K562 (cell line): ENCODE measurements at regions not wholly inside any gene's neighbourhood (a gene's known extent, or its start where the extent isn't known, plus 50 kb on each side); places are given as distances from the start of the nearest gene placed in this dataset.

Source experiments
- ATAC-seq: fragments of 200-7000 bp; cut with Tn5 transposase; 3 replicates; pipeline ENCODE4 v1.9.1; 2020; ENCODE audit warnings: moderate library complexity
- BruUV-seq: library from RNA; stranded (reverse); fragments of 400-500 nt; replicated peaks from 2 replicates; lab custom pipeline; 2021; lab: Mats Ljungman, UMichigan
- CTCF ChIA-PET: fragments of 300-600 bp; formaldehyde crosslinking; extraction: SDS; loops from one replicate; lab custom pipeline; 2021; ENCODE audit warnings: low intra/inter-chr PET ratio; lab: Yijun Ruan, JAX
- POLR2A ChIA-PET: fragments of 300-600, 350-650 bp; sonication (Branson Sonifier 250); formaldehyde crosslinking; extraction: SDS; loops from one replicate; lab custom pipeline; 2021; ENCODE audit warnings: antibody characterized with exemption, inconsistent platforms; lab: Yijun Ruan, JAX
- DNase-seq, 4 experiments: peaks; one replicate each; pipeline versions ENCODE4 v3.0.0 to v3.0.0-alpha.2; 2011 to 2018; ENCODE audit warnings: low spot score in 3 of 4, mixed read lengths in 3 of 4; ENCODE audit errors: extremely low read depth in 1 of 4
- FAIRE-seq: peaks from 2 replicates; lab custom pipeline; 2011; peaks lifted over from hg19 to GRCh38; lab: Jason Lieb, UNC
- H2AFZ ChIP-seq: 2 replicates; pipeline ENCODE4 v1.6.0; 2011; ENCODE audit warnings: low read depth, low read length, control low read depth, inconsistent platforms
- H3K27ac ChIP-seq: fragments of 200-600 bp; 3 replicates; pipeline ENCODE4 v1.8.0; 2011; ENCODE audit warnings: low read depth, mild to moderate bottlenecking, control low read depth, inconsistent platforms, low read length, moderate library complexity, mixed read lengths; ENCODE audit errors: extremely low read depth
- H3K27me3 ChIP-seq, 2 experiments: fragments of 300-600 bp in 1 of 2; 2 replicates in 1 of 2; 3 replicates in 1 of 2; pipeline versions ENCODE4 v1.6.0 to v1.8.0; 2011; ENCODE audit warnings: inconsistent platforms in 2 of 2, low read length in 2 of 2, mild to moderate bottlenecking in 1 of 2, mixed read lengths in 1 of 2, moderate library complexity in 1 of 2; ENCODE audit not compliant: control insufficient read depth in 2 of 2, insufficient read depth in 2 of 2
- H3K36me3 ChIP-seq: fragments of 300-600 bp; 3 replicates; pipeline ENCODE4 v1.8.0; 2011; ENCODE audit warnings: mild to moderate bottlenecking, low read length, inconsistent platforms; ENCODE audit not compliant: control insufficient read depth, insufficient read depth
- H3K4me1 ChIP-seq, 2 experiments: fragments of 200-600 bp in 1 of 2; replicated peaks in 1 of 2; 2 replicates in 1 of 2; 3 replicates in 1 of 2; pipeline versions ENCODE4 v1.5.1 to v1.8.0; 2011; ENCODE audit warnings: inconsistent platforms in 2 of 2, low read length in 2 of 2, mild to moderate bottlenecking in 1 of 2, mixed read lengths in 1 of 2, moderate library complexity in 1 of 2; ENCODE audit not compliant: control insufficient read depth in 2 of 2, insufficient read depth in 2 of 2
- H3K4me2 ChIP-seq: 2 replicates; pipeline ENCODE4 v1.6.1; 2011; ENCODE audit warnings: low read length, control low read depth, inconsistent platforms, mixed read lengths; ENCODE audit not compliant: insufficient read depth
- H3K4me3 ChIP-seq: fragments of 200-600 bp; sonication (generic), shearing (Covaris generic); 2 replicates; pipeline ENCODE4 v1.5.1; 2016; ENCODE audit warnings: control low read depth, inconsistent platforms
- H3K79me2 ChIP-seq: fragments of 200-600 bp; 3 replicates; pipeline ENCODE4 v1.8.0; 2011; ENCODE audit warnings: low read length, inconsistent platforms; ENCODE audit not compliant: control insufficient read depth, insufficient read depth
- H3K9ac ChIP-seq, 2 experiments: 2 replicates each; pipeline versions ENCODE4 v1.6.0 to v1.6.1; 2011; ENCODE audit warnings: low read depth in 2 of 2, low read length in 2 of 2, control low read depth in 1 of 2, inconsistent platforms in 1 of 2, mild to moderate bottlenecking in 1 of 2, mixed read lengths in 1 of 2; ENCODE audit not compliant: insufficient read depth in 1 of 2
- H3K9me1 ChIP-seq: one replicate; pipeline ENCODE4 v1.6.0; 2011; ENCODE audit warnings: inconsistent platforms, mild to moderate bottlenecking, low read length, moderate library complexity; ENCODE audit not compliant: control insufficient read depth, insufficient read depth
- H3K9me3 ChIP-seq: replicated peaks from 2 replicates; pipeline ENCODE4 v1.5.1; 2011; ENCODE audit warnings: low read depth, low read length, inconsistent platforms; ENCODE audit not compliant: control insufficient read depth, insufficient read depth
- H4K20me1 ChIP-seq: replicated peaks from 2 replicates; pipeline ENCODE4 v1.6.1; 2011; ENCODE audit warnings: low read length, inconsistent platforms, mixed read lengths; ENCODE audit not compliant: control insufficient read depth, insufficient read depth
- CHD1 ChIP-seq: fragments of 200-600 bp; sonication (generic); IDR thresholded peaks from one replicate; pipeline ENCODE4 v1.6.1; 2012; ENCODE audit warnings: mild to moderate bottlenecking, moderate library complexity, low read length, inconsistent platforms
- EGR1 ChIP-seq: fragments of 450-650 bp; conservative IDR thresholded peaks from 2 replicates; pipeline ENCODE4 v1.6.1; 2017; ENCODE audit warnings: mild to moderate bottlenecking
- IFI16 ChIP-seq: fragments of 250-450 bp; sonication (Bioruptor Pico); IDR thresholded peaks from 2 replicates; pipeline ENCODE4 v2.1.2; 2022; ENCODE audit warnings: mild to moderate bottlenecking, inconsistent platforms
- ILK ChIP-seq: fragments of 450-650 bp; IDR thresholded peaks from 2 replicates; pipeline ENCODE4 v1.6.1; 2016; ENCODE audit warnings: missing genetic modification characterization, low read depth, mild to moderate bottlenecking, missing compliant biosample characterization, moderate library complexity, borderline replicate concordance
- JUNB ChIP-seq: fragments of 450-650 bp; formaldehyde crosslinking; conservative IDR thresholded peaks from 2 replicates; pipeline ENCODE4 v1.4.0; 2020; ENCODE audit warnings: mild to moderate bottlenecking
- RAD21 ChIP-seq, 2 experiments: fragments of 250-450 bp in 1 of 2; fragments of 450-650 bp in 1 of 2; sonication (Bioruptor Pico) in 1 of 2; formaldehyde crosslinking in 1 of 2; IDR thresholded peaks in 1 of 2; conservative IDR thresholded peaks in 1 of 2; 2 replicates each; pipeline versions ENCODE4 v1.4.0 to v1.8.0; 2020 to 2022; ENCODE audit warnings: mild to moderate bottlenecking in 2 of 2, moderate library complexity in 1 of 2
- SMARCA5 ChIP-seq: fragments of 450-650 bp; IDR thresholded peaks from 2 replicates; pipeline ENCODE4 v1.6.1; 2016
- SMARCB1 ChIP-seq: IDR thresholded peaks from 2 replicates; pipeline ENCODE4 v1.6.1; 2011; ENCODE audit warnings: improper control_type of control experiment, low read depth; ENCODE audit not compliant: insufficient read length
- TRIM24 ChIP-seq, 2 experiments: fragments of 450-650 bp; IDR thresholded peaks; 2 replicates each; pipeline ENCODE4 v1.6.1; 2016
- TSC22D4 ChIP-seq: fragments of 450-650 bp; IDR thresholded peaks from 2 replicates; pipeline ENCODE4 v1.6.1; 2016; ENCODE audit warnings: missing genetic modification characterization, missing biosample characterization, control low read depth
- XRCC5 ChIP-seq: fragments of 200-400 bp; formaldehyde crosslinking; IDR thresholded peaks from 2 replicates; pipeline ENCODE4 v1.6.1; 2017; ENCODE audit warnings: low read depth, mild to moderate bottlenecking, low read length
- ZNF77 ChIP-seq: fragments of 250-450 bp; sonication (Bioruptor Pico); IDR thresholded peaks from 2 replicates; pipeline ENCODE4 v1.5.0; 2020
- WGBS: fragments of 100-300 bp; shearing (Covaris generic); methylation state at CpG from one replicate; pipeline ENCODE4 v1.1.6; 2016; ENCODE audit warnings: low coverage, mixed read lengths; ENCODE audit not compliant: insufficient coverage; ENCODE audit errors: missing lambda C conversion rate; 5-methylcytosine and 5-hydroxymethylcytosine counted together
- in situ Hi-C: fragments of 300-500 bp; cut with MboI; formaldehyde crosslinking; loops from 4 replicates; pipeline ENCODE4 v1.15.0; 2018; ENCODE audit warnings: inconsistent platforms, mixed read lengths
- intact Hi-C: fragments of 100-400 bp; cut with micrococcal nuclease; formaldehyde crosslinking; loops from 2 replicates; pipeline ENCODE4 v1.14.2; 2022
- TF ChIP-seq, protein P1 (sequence below): fragments of 250-450 bp; sonication (Bioruptor Pico); IDR thresholded peaks from 2 replicates; pipeline ENCODE4 v1.4.0; 2020
- TF ChIP-seq, protein P2 (sequence below): fragments of 250-450 bp; sonication (Bioruptor Pico); IDR thresholded peaks from 2 replicates; pipeline ENCODE4 v1.8.0; 2022; ENCODE audit warnings: inconsistent platforms
- TF ChIP-seq, protein P3 (sequence below), 3 experiments: fragments of 200-800 bp in 1 of 3; sonication (Bioruptor generic) in 1 of 3; sonication (generic) in 1 of 3; formaldehyde crosslinking in 1 of 3; IDR thresholded peaks; 2 replicates each; pipeline versions ENCODE4 v1.6.1 to v1.8.0; 2016 to 2022; ENCODE audit warnings: mild to moderate bottlenecking in 2 of 3, missing compliant biosample characterization in 2 of 3, missing genetic modification characterization in 2 of 3, missing genetic modification reagents in 1 of 3
- TF ChIP-seq, protein P4 (sequence below): fragments of 250-450 bp; sonication (Bioruptor Pico); IDR thresholded peaks from 2 replicates; pipeline ENCODE4 v1.4.0; 2020; ENCODE audit warnings: mild to moderate bottlenecking

- no peaks in the 10 kb centered on the region for H3K27me3 ChIP-seq
- no peak for DNase-seq
- POLR2A ChIA-PET, result no interaction called here
- no TSS peak for BruUV-seq
- H3K4me2 ChIP-seq, result no peak overlapping the region
- no peaks in the 10 kb centered on the region for H4K20me1 ChIP-seq
- no peak overlapping the region for H2AFZ ChIP-seq
- TF ChIP-seq IFI16 (CRISPR knock-in tag) (no peak), RAD21 (CRISPR knock-in tag; conservative IDR thresholded peaks at IDR 0.05 in 1 of 2, IDR thresholded peaks at IDR 0.05 in 1 of 2) (no peak), ZNF77 (CRISPR knock-in tag) (no peak), XRCC5 (no peak), CHD1 (no peak), SMARCB1 (no peak), JUNB (no peak), SMARCA5 (no peak), ILK (tag) (no peak), EGR1 (no peak), TRIM24 (IDR thresholded peaks at IDR 0.05) (no peak), TSC22D4 (tag) (no peak)
- TF ChIP-seq, protein P1, sequence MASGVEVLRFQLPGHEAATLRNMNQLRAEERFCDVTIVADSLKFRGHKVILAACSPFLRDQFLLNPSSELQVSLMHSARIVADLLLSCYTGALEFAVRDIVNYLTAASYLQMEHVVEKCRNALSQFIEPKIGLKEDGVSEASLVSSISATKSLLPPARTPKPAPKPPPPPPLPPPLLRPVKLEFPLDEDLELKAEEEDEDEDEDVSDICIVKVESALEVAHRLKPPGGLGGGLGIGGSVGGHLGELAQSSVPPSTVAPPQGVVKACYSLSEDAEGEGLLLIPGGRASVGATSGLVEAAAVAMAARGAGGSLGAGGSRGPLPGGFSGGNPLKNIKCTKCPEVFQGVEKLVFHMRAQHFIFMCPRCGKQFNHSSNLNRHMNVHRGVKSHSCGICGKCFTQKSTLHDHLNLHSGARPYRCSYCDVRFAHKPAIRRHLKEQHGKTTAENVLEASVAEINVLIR (CRISPR knock-in tag), result no peak
- TF ChIP-seq, protein P2, sequence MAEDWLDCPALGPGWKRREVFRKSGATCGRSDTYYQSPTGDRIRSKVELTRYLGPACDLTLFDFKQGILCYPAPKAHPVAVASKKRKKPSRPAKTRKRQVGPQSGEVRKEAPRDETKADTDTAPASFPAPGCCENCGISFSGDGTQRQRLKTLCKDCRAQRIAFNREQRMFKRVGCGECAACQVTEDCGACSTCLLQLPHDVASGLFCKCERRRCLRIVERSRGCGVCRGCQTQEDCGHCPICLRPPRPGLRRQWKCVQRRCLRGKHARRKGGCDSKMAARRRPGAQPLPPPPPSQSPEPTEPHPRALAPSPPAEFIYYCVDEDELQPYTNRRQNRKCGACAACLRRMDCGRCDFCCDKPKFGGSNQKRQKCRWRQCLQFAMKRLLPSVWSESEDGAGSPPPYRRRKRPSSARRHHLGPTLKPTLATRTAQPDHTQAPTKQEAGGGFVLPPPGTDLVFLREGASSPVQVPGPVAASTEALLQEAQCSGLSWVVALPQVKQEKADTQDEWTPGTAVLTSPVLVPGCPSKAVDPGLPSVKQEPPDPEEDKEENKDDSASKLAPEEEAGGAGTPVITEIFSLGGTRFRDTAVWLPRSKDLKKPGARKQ (CRISPR knock-in tag), result no peak
- TF ChIP-seq, protein P3, sequence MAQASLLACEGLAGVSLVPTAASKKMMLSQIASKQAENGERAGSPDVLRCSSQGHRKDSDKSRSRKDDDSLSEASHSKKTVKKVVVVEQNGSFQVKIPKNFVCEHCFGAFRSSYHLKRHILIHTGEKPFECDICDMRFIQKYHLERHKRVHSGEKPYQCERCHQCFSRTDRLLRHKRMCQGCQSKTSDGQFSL (CRISPR knock-in tag; IDR thresholded peaks at IDR 0.05), result no peak
- TF ChIP-seq, protein P3 (tag; IDR thresholded peaks at IDR 0.05), result no peak
- TF ChIP-seq, protein P4, sequence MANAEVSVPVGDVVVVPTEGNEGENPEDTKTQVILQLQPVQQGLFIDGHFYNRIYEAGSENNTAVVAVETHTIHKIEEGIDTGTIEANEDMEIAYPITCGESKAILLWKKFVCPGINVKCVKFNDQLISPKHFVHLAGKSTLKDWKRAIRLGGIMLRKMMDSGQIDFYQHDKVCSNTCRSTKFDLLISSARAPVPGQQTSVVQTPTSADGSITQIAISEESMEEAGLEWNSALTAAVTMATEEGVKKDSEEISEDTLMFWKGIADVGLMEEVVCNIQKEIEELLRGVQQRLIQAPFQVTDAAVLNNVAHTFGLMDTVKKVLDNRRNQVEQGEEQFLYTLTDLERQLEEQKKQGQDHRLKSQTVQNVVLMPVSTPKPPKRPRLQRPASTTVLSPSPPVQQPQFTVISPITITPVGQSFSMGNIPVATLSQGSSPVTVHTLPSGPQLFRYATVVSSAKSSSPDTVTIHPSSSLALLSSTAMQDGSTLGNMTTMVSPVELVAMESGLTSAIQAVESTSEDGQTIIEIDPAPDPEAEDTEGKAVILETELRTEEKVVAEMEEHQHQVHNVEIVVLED, result no peak
- H3K79me2 ChIP-seq, result no peaks in the 10 kb centered on the region
- ATAC-seq, result no peak
- no peaks in the 10 kb centered on the region for H3K36me3 ChIP-seq
- WGBS, result 0% methylated on average over 3 of the region's 3 CpGs
- no peaks in the 10 kb centered on the region for H3K9me1 ChIP-seq
- FAIRE-seq, result no peak
- no peak overlapping the region for H3K4me3 ChIP-seq
- H3K4me1 ChIP-seq, result no peaks in the 10 kb centered on the region
- H3K9ac ChIP-seq, result no peak overlapping the region
- in situ Hi-C loops (no loop called here), intact Hi-C loops (no loop called here)
- CTCF ChIA-PET, result no interaction called here
- no peak overlapping the region for H3K27ac ChIP-seq
- H3K9me3 ChIP-seq, result no peaks in the 10 kb centered on the region
These were observed 2241.0 kb upstream of the RAG2 start for GRCh38 chr11:38839071-38839470.
